SK-N-SH (cell line): ENCODE measurements at regions not wholly inside any gene's neighbourhood (a gene's known extent, or its start where the extent isn't known, plus 50 kb on each side); places are given as distances from the start of the nearest gene placed in this dataset.

ENCODE experiments used
- ELF1 ChIP-seq: IDR thresholded peaks from 2 replicates; pipeline ENCODE4 v1.4.0; 2012
- FOXJ3 ChIP-seq: sonication (generic); formaldehyde crosslinking; IDR thresholded peaks from 2 replicates; pipeline ENCODE4 v1.5.1; 2020; ENCODE audit warnings: mild to moderate bottlenecking, missing genetic modification reagents
- POLR2AphosphoS5 ChIP-seq: IDR thresholded peaks from 2 replicates; pipeline ENCODE4 v1.6.1; 2012; ENCODE audit warnings: low read depth, low read length
- TCF12 ChIP-seq: IDR thresholded peaks from 2 replicates; pipeline ENCODE4 v1.4.0; 2012
- TF ChIP-seq, protein P1 (sequence below): fragments of 200-600 bp; sonication (generic); IDR thresholded peaks from 2 replicates; pipeline ENCODE4 v1.6.1; 2017; ENCODE audit warnings: antibody characterized with exemption, mild to moderate bottlenecking, moderate library complexity

DNA sequence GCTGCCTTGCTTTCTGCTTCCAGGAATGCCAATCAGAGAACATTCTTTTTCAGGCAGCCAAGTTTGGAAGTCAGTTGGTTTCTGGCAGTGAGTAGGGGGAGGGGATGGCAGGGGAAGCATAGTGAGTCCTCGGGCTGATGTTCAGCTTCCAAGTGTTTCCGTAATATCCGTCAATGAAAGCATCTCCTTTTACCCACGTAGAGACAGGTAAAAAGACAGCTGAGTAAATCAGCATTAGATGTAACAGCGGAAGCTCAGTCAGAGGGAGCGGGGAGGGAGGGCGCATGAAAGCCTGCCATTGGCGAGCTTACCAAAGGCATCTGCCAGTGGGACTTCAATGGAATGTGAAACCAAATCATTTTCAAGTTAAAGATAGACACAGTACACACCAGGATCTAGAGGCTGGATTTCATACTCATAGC lies 117.1 kb upstream of the DTNA start:
- TF ChIP-seq, protein P1, sequence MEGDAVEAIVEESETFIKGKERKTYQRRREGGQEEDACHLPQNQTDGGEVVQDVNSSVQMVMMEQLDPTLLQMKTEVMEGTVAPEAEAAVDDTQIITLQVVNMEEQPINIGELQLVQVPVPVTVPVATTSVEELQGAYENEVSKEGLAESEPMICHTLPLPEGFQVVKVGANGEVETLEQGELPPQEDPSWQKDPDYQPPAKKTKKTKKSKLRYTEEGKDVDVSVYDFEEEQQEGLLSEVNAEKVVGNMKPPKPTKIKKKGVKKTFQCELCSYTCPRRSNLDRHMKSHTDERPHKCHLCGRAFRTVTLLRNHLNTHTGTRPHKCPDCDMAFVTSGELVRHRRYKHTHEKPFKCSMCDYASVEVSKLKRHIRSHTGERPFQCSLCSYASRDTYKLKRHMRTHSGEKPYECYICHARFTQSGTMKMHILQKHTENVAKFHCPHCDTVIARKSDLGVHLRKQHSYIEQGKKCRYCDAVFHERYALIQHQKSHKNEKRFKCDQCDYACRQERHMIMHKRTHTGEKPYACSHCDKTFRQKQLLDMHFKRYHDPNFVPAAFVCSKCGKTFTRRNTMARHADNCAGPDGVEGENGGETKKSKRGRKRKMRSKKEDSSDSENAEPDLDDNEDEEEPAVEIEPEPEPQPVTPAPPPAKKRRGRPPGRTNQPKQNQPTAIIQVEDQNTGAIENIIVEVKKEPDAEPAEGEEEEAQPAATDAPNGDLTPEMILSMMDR, result no peak
- TF ChIP-seq FOXJ3 (CRISPR knock-in tag), result no peak
- TF ChIP-seq TCF12, result no peak
- TF ChIP-seq ELF1, result no peak
- TF ChIP-seq POLR2AphosphoS5, result no peak
